Activated T-cell treated with anti-CD3 and anti-CD28 coated beads, Interleukin-2, amount 50 U/mL, for 72 hours (primary cell): ENCODE measurements at regions not wholly inside any gene's neighbourhood (a gene's known extent, or its start where the extent isn't known, plus 50 kb on each side); places are given as distances from the start of the nearest gene placed in this dataset.
A peak's percentile ranks its signal among the peaks of the same experiment; 100 is the strongest.

Experiments used
- ATAC-seq, 2 donors: fragments of 150-1000 bp; cut with Tn5 transposase; replicated peaks in 1 of 2; 2 replicates each; pipeline ENCODE4 v1.10.0; 2021; ENCODE audit warnings: moderate library complexity in 2 of 2, mild to moderate bottlenecking in 1 of 2
- DNase-seq, 2 donors: peaks; one replicate each; pipeline ENCODE4 v3.0.0; 2021 to 2022; ENCODE audit warnings: mixed read lengths in 1 of 2
- H3K27ac Mint-ChIP-seq: one replicate; pipeline ENCODE4 v1.8.0; 2022; ENCODE audit warnings: mild to moderate bottlenecking, moderate library complexity, mixed read lengths
- H3K27me3 Mint-ChIP-seq: one replicate; pipeline ENCODE4 v1.8.0; 2022; ENCODE audit warnings: low read depth, mixed read lengths
- H3K36me3 Mint-ChIP-seq, 2 donors: one replicate each; pipeline ENCODE4 v1.8.0; 2022; ENCODE audit warnings: mixed read lengths in 2 of 2, mild to moderate bottlenecking in 1 of 2; ENCODE audit not compliant: insufficient read depth in 2 of 2
- H3K4me1 Mint-ChIP-seq: one replicate; pipeline ENCODE4 v1.8.0; 2022; ENCODE audit warnings: low read depth, mixed read lengths
- H3K4me3 Mint-ChIP-seq, 2 donors: one replicate each; pipeline ENCODE4 v1.8.0; 2022; ENCODE audit warnings: mild to moderate bottlenecking in 2 of 2, mixed read lengths in 2 of 2, moderate library complexity in 2 of 2
- H3K9me3 Mint-ChIP-seq, 2 donors: one replicate each; pipeline ENCODE4 v1.8.0; 2022; ENCODE audit warnings: mixed read lengths in 2 of 2

- Mint-ChIP-seq H3K27me3 (peaks cover 36% of the 10 kb centered on the region), H3K36me3 (no peaks in the 10 kb centered on the region), H3K4me1 (no peaks in the 10 kb centered on the region), H3K27ac (no peak overlapping the region), H3K4me3 (no peak overlapping the region), H3K9me3 (peaks cover 0 to 6% of the 10 kb centered on the region in 2 donors)
- DNase-seq = no peak
- no peak for ATAC-seq
Measured at GRCh38 chr2:235330775-235331451, 162.9 kb upstream of the AGAP1 start.

GRCh38 chr2:235332240-235332890 lies 161.5 kb upstream of the AGAP1 start:
- H3K9me3 Mint-ChIP-seq = peaks cover 0 to 6% of the 10 kb centered on the region in 2 donors
- no peak overlapping the region for H3K27ac Mint-ChIP-seq
- no peak overlapping the region for H3K4me3 Mint-ChIP-seq
- no peaks in the 10 kb centered on the region for H3K4me1 Mint-ChIP-seq
- DNase-seq (no peak), ATAC-seq (no peak)
- no peaks in the 10 kb centered on the region for H3K36me3 Mint-ChIP-seq
- H3K27me3 Mint-ChIP-seq = peaks cover 35% of the 10 kb centered on the region

GRCh38 chr2:235333076-235333475 lies 160.8 kb upstream of the AGAP1 start:
- Mint-ChIP-seq H3K36me3 (peaks cover 2 to 3% of the 10 kb centered on the region in 2 donors), H3K27me3 (peaks cover 35% of the 10 kb centered on the region), H3K27ac (no peak overlapping the region), H3K4me1 (no peaks in the 10 kb centered on the region), H3K9me3 (peaks cover 4 to 9% of the 10 kb centered on the region in 2 donors), H3K4me3 (no peak overlapping the region)
- ATAC-seq (no peak), DNase-seq (no peak)

GRCh38 chr2:235334179-235334578 lies 159.7 kb upstream of the AGAP1 start:
- Mint-ChIP-seq H3K4me3 (no peak overlapping the region), H3K27ac (no peak overlapping the region), H3K4me1 (no peaks in the 10 kb centered on the region), H3K9me3 (peaks cover 5 to 9% of the 10 kb centered on the region in 2 donors), H3K36me3 (peaks cover 2 to 3% of the 10 kb centered on the region in 2 donors), H3K27me3 (peaks cover 31% of the 10 kb centered on the region)
- DNase-seq (no peak), ATAC-seq (no peak)

DNA sequence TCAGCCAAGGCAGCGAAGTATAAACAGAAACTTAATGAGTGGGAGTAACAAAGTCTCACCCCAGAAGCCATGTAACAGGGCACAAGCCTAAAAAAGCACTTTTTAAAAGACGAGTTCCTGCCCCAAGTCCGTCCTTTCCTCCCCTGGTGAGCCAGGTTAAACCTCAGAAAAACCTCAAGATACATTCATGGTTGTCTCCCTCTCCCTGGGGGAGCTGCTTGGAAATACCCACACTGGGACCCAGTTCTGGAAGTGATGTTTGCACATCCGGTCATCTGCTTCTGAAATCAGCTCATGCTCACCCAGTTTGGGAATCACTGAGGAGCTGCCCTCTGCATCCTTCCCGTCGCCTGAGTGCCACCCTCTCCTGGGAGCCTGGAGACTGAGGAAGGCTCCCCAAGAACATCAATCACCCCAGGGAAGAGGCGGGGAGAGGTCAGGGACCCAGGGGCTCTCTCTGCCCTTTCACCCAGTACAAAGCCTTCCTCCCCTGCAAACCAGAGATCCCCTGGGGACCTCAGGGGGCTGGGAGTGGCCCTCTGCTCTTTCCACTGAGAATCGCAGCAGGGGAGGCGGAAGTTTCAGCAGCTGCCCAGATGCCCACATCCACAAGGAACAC lies 150.6 kb upstream of the AGAP1 start:
- peaks cover 8% of the 10 kb centered on the region for H3K27me3 Mint-ChIP-seq
- no peaks in the 10 kb centered on the region for H3K4me1 Mint-ChIP-seq
- H3K9me3 Mint-ChIP-seq = peaks cover 2 to 4% of the 10 kb centered on the region in 2 donors
- no peak overlapping the region for H3K27ac Mint-ChIP-seq
- H3K36me3 Mint-ChIP-seq = no peaks in the 10 kb centered on the region
- no peak for ATAC-seq
- no peak for DNase-seq
- no peak overlapping the region for H3K4me3 Mint-ChIP-seq

GRCh38 chr2:235343869-235344268 lies 150.0 kb upstream of the AGAP1 start:
- no peak for DNase-seq
- ATAC-seq = no peak
- Mint-ChIP-seq H3K4me1 (no peaks in the 10 kb centered on the region), H3K36me3 (no peaks in the 10 kb centered on the region), H3K4me3 (no peak overlapping the region), H3K27me3 (peaks cover 8% of the 10 kb centered on the region), H3K27ac (no peak overlapping the region), H3K9me3 (peaks cover 0 to 4% of the 10 kb centered on the region in 2 donors)

- H3K4me1 Mint-ChIP-seq = no peaks in the 10 kb centered on the region
- peaks cover 16% of the 10 kb centered on the region for H3K27me3 Mint-ChIP-seq
- ATAC-seq = no peak
- H3K36me3 Mint-ChIP-seq = no peaks in the 10 kb centered on the region
- DNase-seq = no peak
- peaks cover 0 to 4% of the 10 kb centered on the region in 2 donors for H3K9me3 Mint-ChIP-seq
- no peak overlapping the region for H3K27ac Mint-ChIP-seq
- H3K4me3 Mint-ChIP-seq = no peak overlapping the region
Measured at GRCh38 chr2:235345745-235346144, 148.1 kb upstream of the AGAP1 start.

- Mint-ChIP-seq H3K9me3 (peaks cover 0 to 4% of the 10 kb centered on the region in 2 donors), H3K36me3 (no peaks in the 10 kb centered on the region), H3K4me3 (no peak overlapping the region), H3K27me3 (peaks cover 16% of the 10 kb centered on the region), H3K27ac (no peak overlapping the region), H3K4me1 (no peaks in the 10 kb centered on the region)
- ATAC-seq = no peak
- no peak for DNase-seq
Measured at GRCh38 chr2:235347691-235348090, 146.2 kb upstream of the AGAP1 start.

- H3K4me1 Mint-ChIP-seq = no peaks in the 10 kb centered on the region
- no peak for ATAC-seq
- H3K27me3 Mint-ChIP-seq = peaks cover 16% of the 10 kb centered on the region
- no peaks in the 10 kb centered on the region for H3K36me3 Mint-ChIP-seq
- no peak overlapping the region for H3K4me3 Mint-ChIP-seq
- no peak overlapping the region for H3K27ac Mint-ChIP-seq
- H3K9me3 Mint-ChIP-seq = peaks cover 0 to 5% of the 10 kb centered on the region in 2 donors
- DNase-seq = no peak
Measured at GRCh38 chr2:235348329-235348728, 145.5 kb upstream of the AGAP1 start.

GRCh38 chr2:235350234-235350633 lies 143.6 kb upstream of the AGAP1 start:
- H3K36me3 Mint-ChIP-seq = no peaks in the 10 kb centered on the region
- H3K4me3 Mint-ChIP-seq = no peak overlapping the region
- no peak overlapping the region for H3K27ac Mint-ChIP-seq
- no peak for DNase-seq
- peaks cover 0 to 5% of the 10 kb centered on the region in 2 donors for H3K9me3 Mint-ChIP-seq
- peaks cover 16% of the 10 kb centered on the region for H3K27me3 Mint-ChIP-seq
- no peak for ATAC-seq
- H3K4me1 Mint-ChIP-seq = no peaks in the 10 kb centered on the region

DNA sequence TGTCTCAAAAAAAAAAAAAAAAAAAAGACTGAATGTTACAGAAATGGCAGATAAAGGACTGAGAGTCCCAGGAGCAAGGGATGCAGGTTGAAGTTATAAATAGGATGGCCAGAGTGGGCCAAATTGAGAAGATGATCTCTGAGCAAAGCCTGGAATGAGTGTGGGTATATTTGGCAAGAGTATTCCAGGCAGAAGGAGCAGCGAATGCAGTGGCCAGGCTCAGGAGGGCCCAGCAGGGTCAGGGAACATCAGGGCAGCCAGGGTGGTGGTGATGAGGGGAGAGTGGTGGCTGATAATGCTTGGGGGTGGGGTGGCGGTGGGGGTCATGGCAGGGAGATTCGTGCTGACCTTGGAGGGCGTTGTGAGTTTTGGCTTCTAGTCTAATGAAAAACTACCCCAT lies 141.3 kb upstream of the AGAP1 start:
- Mint-ChIP-seq H3K4me1 (no peaks in the 10 kb centered on the region), H3K9me3 (peaks cover 0 to 4% of the 10 kb centered on the region in 2 donors), H3K27me3 (peaks cover 11% of the 10 kb centered on the region), H3K36me3 (no peaks in the 10 kb centered on the region), H3K27ac (no peak overlapping the region), H3K4me3 (no peak overlapping the region)
- no peak for DNase-seq
- no peak for ATAC-seq

DNA sequence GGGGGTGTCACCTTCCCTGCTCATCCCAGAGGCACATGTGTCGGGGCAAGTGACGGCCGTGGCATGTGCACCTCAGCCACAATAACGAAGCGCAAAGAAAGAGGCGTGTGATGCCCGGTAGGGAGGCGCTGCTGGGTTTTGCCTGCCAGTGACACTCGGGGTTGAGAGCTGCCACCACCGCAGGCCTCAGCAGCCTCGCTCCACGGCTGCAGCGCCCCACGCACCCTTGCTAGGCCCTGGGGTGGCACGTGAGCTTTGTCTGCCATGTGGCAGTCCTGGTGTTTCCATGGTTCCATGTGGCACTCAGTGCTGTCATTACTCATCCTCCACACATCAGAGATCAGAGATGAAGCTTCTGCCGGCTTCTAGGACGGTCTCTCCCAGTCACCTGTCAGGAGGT lies 136.0 kb upstream of the AGAP1 start:
- Mint-ChIP-seq H3K27me3 (no peaks in the 10 kb centered on the region), H3K4me3 (no peak overlapping the region)
- DNase-seq = no peak

DNA sequence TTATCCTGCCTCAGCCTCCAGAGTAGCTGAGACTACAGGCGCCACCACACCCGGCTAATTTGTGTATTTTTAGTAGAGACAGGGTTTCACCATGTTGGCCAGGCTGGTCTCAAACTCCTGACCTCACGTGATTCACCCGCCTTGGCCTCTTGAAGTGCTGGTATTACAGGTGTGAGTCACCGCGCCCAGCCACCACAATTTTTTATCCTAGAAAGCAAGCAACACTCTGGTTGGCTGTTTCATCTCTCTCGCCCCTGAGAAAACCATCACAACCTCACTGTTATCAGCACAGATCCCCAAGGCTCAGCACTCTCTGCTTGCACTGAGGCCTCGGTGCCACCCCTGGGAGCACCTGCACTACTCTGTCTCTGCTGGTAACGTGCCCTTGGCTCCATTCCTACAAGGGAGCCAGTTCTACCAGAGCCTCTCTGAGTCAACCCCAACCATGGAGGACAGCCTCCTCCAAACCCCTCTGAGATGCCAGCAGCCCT lies 134.8 kb upstream of the AGAP1 start:
- Mint-ChIP-seq H3K4me3 (no peak overlapping the region), H3K27me3 (no peaks in the 10 kb centered on the region), H3K4me1 (no peaks in the 10 kb centered on the region), H3K27ac (no peak overlapping the region), H3K36me3 (no peaks in the 10 kb centered on the region), H3K9me3 (no peaks in the 10 kb centered on the region)
- no peak for DNase-seq
- peak in 1 of 2 donors; percentile 13 for ATAC-seq

More for the DNA sequence above, 136.0 kb upstream of the AGAP1 start:
- Mint-ChIP-seq H3K36me3 (no peaks in the 10 kb centered on the region), H3K4me1 (no peaks in the 10 kb centered on the region), H3K9me3 (peaks cover 0 to under 1% of the 10 kb centered on the region in 2 donors), H3K27ac (no peak overlapping the region)
- no peak for ATAC-seq
